ENCODE measurements at regions not wholly inside any gene's neighbourhood (a gene's known extent, or its start where the extent isn't known, plus 50 kb on each side); places are given as distances from the start of the nearest gene placed in this dataset.
"Not testable (repeated sequence)": the region's sequence is repeated elsewhere in the genome, so short reads cannot be mapped to it uniquely, and the experiment has no call there.

- DNase-seq = not testable (repeated sequence)
Observed at GRCh38 chr7:55743454-55743717, 119.2 kb downstream of the SEPTIN14 start.

GRCh38 chr7:55742651-55743453, 119.7 kb downstream of the SEPTIN14 start:
- DNase-seq = not testable (repeated sequence)

GRCh38 chr7:55741721-55742631, 120.6 kb downstream of the SEPTIN14 start:
- not testable (repeated sequence) for DNase-seq

- not testable (repeated sequence) for DNase-seq
Observed at GRCh38 chr7:55740633-55741250, 121.8 kb downstream of the SEPTIN14 start.

GRCh38 chr7:55740053-55740452, 122.5 kb downstream of the SEPTIN14 start:
- DNase-seq = not testable (repeated sequence)

- DNase-seq = not testable (repeated sequence)
Observed at GRCh38 chr7:55736641-55737221, 125.8 kb downstream of the SEPTIN14 start.

- no peak for DNase-seq
Observed at GRCh38 chr7:55733241-55734140, 129.1 kb downstream of the SEPTIN14 start.

GRCh38 chr7:55731931-55732330, 130.6 kb downstream of the SEPTIN14 start:
- no peak for DNase-seq

- DNase-seq = no peak
Observed at GRCh38 chr7:55730197-55730596, 132.4 kb downstream of the SEPTIN14 start.

GRCh38 chr7:55723621-55723941, 139.0 kb downstream of the SEPTIN14 start:
- DNase-seq = no peak

GRCh38 chr7:55722874-55723620, 139.5 kb downstream of the SEPTIN14 start:
- DNase-seq = not testable (repeated sequence)

GRCh38 chr7:55721004-55721403, 141.5 kb downstream of the SEPTIN14 start:
- DNase-seq = not testable (repeated sequence)

GRCh38 chr7:55715247-55715867, 143.1 kb upstream of the VOPP1 start:
- DNase-seq = not testable (repeated sequence)

GRCh38 chr7:55714370-55714769, 142.1 kb upstream of the VOPP1 start:
- DNase-seq = not testable (repeated sequence)

GRCh38 chr7:55710312-55710711, 138.0 kb upstream of the VOPP1 start:
- not testable (repeated sequence) for DNase-seq

- not testable (repeated sequence) for DNase-seq
Observed at GRCh38 chr7:55708028-55708427, 135.7 kb upstream of the VOPP1 start.

GRCh38 chr7:55707410-55707809, 135.1 kb upstream of the VOPP1 start:
- not testable (repeated sequence) for DNase-seq

GRCh38 chr7:55706451-55707195, 134.3 kb upstream of the VOPP1 start:
- not testable (repeated sequence) for DNase-seq

GRCh38 chr7:55705728-55706450, 133.6 kb upstream of the VOPP1 start:
- DNase-seq = not testable (repeated sequence)
